Activated CD4-positive, alpha-beta T cell treated with anti-CD3 and anti-CD28 coated beads, Interleukin-2, amount 10 ng/mL, durations not matched to agents 24 days and 14 days (primary cell): ENCODE measurements at regions not wholly inside any gene's neighbourhood (a gene's known extent, or its start where the extent isn't known, plus 50 kb on each side); places are given as distances from the start of the nearest gene placed in this dataset.

Source experiments
- DNase-seq: peaks from one replicate; pipeline ENCODE4 v3.0.0; 2022
- H3K27ac Mint-ChIP-seq: one replicate; pipeline ENCODE4 v1.8.0; 2022; ENCODE audit warnings: mild to moderate bottlenecking, mixed read lengths
- H3K27me3 Mint-ChIP-seq: one replicate; pipeline ENCODE4 v1.8.0; 2022; ENCODE audit warnings: mixed read lengths
- H3K36me3 Mint-ChIP-seq: one replicate; pipeline ENCODE4 v1.8.0; 2022; ENCODE audit warnings: low read depth, mild to moderate bottlenecking, mixed read lengths
- H3K4me1 Mint-ChIP-seq: one replicate; pipeline ENCODE4 v1.8.0; 2021; ENCODE audit warnings: mixed read lengths
- H3K4me3 Mint-ChIP-seq: one replicate; pipeline ENCODE4 v1.8.0; 2022; ENCODE audit warnings: mild to moderate bottlenecking, moderate library complexity, mixed read lengths
- H3K9me3 Mint-ChIP-seq: one replicate; pipeline ENCODE4 v1.8.0; 2021; ENCODE audit warnings: mixed read lengths
- intact Hi-C: fragments of 100-400 bp; cut with micrococcal nuclease; formaldehyde crosslinking; loops from one replicate; pipeline ENCODE4 v1.15.1; 2023

DNA sequence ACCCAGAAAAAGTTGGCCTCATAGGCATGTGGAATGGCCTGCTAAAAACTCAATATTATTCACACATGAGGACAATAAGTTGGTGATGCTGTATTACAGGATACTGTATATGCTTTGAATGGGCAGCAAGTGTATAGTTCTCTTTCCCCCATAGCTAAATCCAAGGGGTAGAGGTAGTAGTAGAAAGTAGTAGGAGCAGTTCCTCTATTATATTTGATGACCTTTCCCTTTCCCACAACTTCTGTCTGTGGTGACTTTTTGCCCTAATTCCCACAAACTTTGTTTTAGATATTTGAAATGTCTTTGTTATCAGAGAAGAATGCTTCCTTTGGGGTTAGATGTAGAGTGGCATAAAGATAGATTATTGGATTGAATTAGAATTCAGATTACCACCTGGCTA, 154.0 kb upstream of the STEAP4 start:
- no peak for DNase-seq
- Mint-ChIP-seq H3K9me3 (no peaks in the 10 kb centered on the region), H3K27me3 (no peaks in the 10 kb centered on the region), H3K4me3 (no peak overlapping the region), H3K36me3 (no peaks in the 10 kb centered on the region), H3K27ac (no peak overlapping the region), H3K4me1 (no peaks in the 10 kb centered on the region)
- intact Hi-C loops: no loop called here

DNA sequence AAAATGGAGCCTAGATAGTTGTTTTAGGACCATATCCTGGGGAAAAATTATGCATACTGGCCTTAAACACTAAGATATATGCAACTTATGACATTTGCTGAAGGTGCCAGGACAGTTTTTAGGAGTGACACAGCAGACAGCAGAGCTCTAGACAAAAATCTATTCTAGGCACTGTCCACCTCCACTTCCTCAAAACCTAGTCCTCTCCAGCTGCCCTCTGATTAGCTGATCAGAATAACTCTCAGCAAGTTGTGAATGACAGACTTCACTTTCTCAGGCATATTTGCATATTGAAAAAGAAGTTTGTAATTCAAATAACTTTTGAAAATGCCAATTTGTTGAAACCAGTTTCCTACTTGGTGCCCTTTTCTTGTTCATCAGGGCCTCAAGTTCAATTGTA, 152.3 kb upstream of the STEAP4 start:
- Mint-ChIP-seq H3K36me3 (no peaks in the 10 kb centered on the region), H3K27me3 (no peaks in the 10 kb centered on the region), H3K27ac (no peak overlapping the region), H3K9me3 (no peaks in the 10 kb centered on the region), H3K4me1 (no peaks in the 10 kb centered on the region), H3K4me3 (no peak overlapping the region)
- intact Hi-C loops: no loop called here
- DNase-seq: no peak

DNA sequence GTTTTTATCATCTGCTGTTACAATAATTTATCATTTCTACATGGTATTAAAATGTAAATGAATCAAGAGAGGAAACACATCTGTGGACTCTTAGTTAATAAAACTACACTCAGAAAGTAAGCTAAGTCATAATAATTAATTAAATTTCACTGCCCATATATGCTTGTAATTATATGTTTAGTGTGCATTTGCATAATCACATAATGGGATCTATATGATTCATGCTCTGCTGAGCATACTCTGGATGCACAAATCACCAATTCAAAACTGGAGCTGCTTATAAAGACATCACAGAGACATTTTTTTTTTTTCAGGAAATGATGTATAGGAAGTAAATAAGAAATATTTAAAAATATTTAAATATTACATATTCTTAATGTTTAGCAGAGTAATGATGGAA, 151.6 kb upstream of the STEAP4 start:
- no peaks in the 10 kb centered on the region for H3K9me3 Mint-ChIP-seq
- H3K36me3 Mint-ChIP-seq: no peaks in the 10 kb centered on the region
- H3K27me3 Mint-ChIP-seq: no peaks in the 10 kb centered on the region
- H3K4me3 Mint-ChIP-seq: no peak overlapping the region
- no peak for DNase-seq
- no peak overlapping the region for H3K27ac Mint-ChIP-seq
- no peaks in the 10 kb centered on the region for H3K4me1 Mint-ChIP-seq
- intact Hi-C loops: no loop called here

DNA sequence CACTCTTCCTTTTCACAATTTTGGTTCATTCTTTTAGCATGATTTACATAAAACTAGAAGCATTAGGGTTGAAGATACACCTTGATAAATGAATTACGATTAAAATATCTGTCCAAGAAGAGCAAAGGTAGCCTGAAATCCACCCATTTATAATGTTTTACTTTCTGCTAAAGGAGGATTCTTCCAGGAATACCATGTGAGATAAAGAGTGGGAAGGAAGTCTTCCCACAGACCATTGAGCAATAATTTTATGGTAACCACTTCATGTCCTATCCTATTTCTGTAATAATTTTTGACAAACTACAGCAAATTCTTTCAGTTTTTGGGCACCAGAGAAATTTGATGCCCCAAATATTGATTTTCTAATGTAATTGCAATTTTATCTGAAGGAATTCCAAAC, 150.6 kb upstream of the STEAP4 start:
- H3K27me3 Mint-ChIP-seq: no peaks in the 10 kb centered on the region
- H3K4me3 Mint-ChIP-seq: no peak overlapping the region
- no peaks in the 10 kb centered on the region for H3K4me1 Mint-ChIP-seq
- no peaks in the 10 kb centered on the region for H3K9me3 Mint-ChIP-seq
- H3K36me3 Mint-ChIP-seq: no peaks in the 10 kb centered on the region
- no peak for DNase-seq
- H3K27ac Mint-ChIP-seq: no peak overlapping the region
- intact Hi-C loops: no loop called here

DNA sequence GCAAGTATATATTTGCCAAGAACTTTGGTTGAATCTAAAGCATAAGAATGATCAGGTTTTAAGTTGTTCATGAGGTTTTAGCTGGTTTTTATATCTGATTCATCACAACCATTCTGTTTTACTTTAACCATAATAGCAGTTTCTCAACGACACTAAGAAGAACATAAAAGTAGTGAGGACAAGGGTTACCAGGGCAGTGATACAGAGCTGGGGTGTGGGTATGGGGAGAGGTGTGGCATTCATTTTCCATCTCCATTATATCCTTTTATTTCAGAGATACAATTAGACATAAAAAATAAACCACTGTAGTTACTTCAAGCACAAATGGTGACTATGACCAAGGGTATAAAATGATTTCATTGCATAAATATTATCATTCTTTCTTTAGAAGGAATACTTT, 149.8 kb upstream of the STEAP4 start:
- no peaks in the 10 kb centered on the region for H3K9me3 Mint-ChIP-seq
- H3K4me3 Mint-ChIP-seq: no peak overlapping the region
- intact Hi-C loops: no loop called here
- no peaks in the 10 kb centered on the region for H3K27me3 Mint-ChIP-seq
- DNase-seq: no peak
- no peak overlapping the region for H3K27ac Mint-ChIP-seq
- no peaks in the 10 kb centered on the region for H3K36me3 Mint-ChIP-seq
- no peaks in the 10 kb centered on the region for H3K4me1 Mint-ChIP-seq

DNA sequence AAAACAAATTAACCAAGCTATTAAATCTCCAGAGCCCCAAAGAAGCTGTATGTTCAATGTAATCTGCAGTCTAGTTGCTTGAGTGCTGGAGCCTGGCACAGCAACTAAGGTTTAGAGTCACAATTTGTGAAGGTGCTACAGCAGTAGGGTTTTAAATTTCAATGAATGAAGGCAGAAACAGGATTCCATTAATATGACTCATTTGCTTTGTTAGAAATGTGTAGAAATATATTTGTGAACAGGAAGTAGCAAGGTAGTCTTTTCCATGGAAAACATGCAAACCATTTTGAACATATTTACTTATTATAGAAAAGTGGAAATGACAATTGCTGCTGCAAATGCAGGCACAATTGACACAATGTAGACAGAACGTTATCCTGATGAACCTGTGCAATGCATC, 149.0 kb upstream of the STEAP4 start:
- Mint-ChIP-seq H3K27ac (no peak overlapping the region), H3K36me3 (no peaks in the 10 kb centered on the region), H3K9me3 (no peaks in the 10 kb centered on the region), H3K27me3 (no peaks in the 10 kb centered on the region), H3K4me1 (no peaks in the 10 kb centered on the region), H3K4me3 (no peak overlapping the region)
- intact Hi-C loops: no loop called here
- peak; percentile 3 for DNase-seq

DNA sequence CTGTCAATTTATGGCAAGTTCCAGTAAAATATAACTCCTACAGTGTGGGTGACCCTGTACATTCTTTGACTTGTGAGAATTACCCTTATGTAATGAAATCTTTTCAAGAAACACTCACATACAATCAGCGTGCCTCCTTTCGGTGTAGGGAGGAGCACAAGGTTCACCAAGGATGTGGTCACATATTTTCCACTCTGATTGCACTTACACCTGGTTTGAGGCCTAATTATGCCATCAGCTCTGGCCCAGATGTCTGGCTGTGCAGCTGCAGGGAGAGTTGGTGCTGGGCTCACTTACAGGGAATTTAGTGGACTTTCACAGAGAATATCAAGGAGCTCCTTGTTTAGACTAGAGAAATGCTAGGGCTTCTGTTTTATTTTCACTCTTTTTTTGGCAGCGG, 146.0 kb upstream of the STEAP4 start:
- Mint-ChIP-seq H3K4me3 (no peak overlapping the region), H3K27ac (no peak overlapping the region), H3K4me1 (no peaks in the 10 kb centered on the region), H3K36me3 (no peaks in the 10 kb centered on the region), H3K9me3 (no peaks in the 10 kb centered on the region), H3K27me3 (no peaks in the 10 kb centered on the region)
- DNase-seq: no peak
- intact Hi-C loops: no loop called here

DNA sequence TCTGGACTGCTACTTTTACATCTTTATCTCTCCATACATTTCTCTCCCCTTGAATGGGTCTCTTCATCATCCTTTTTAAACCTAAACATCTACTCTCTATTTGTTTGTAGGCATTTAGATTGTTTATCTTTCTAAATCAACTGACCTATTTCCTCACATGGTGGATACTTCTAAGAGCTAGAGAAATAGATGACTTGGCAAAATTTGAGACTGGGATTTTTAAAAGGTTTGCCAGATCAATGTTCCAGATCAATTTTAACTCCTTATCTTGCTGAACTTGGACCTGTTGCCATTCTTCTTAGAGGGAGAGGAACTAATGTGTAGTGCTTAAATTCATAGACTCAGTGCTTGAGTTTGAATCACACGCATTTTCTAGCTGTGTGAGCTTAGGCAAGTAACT, 144.2 kb upstream of the STEAP4 start:
- H3K9me3 Mint-ChIP-seq: no peaks in the 10 kb centered on the region
- no peaks in the 10 kb centered on the region for H3K4me1 Mint-ChIP-seq
- no peak overlapping the region for H3K4me3 Mint-ChIP-seq
- no peak for DNase-seq
- no peak overlapping the region for H3K27ac Mint-ChIP-seq
- intact Hi-C loops: no loop called here
- H3K27me3 Mint-ChIP-seq: no peaks in the 10 kb centered on the region
- H3K36me3 Mint-ChIP-seq: no peaks in the 10 kb centered on the region

DNA sequence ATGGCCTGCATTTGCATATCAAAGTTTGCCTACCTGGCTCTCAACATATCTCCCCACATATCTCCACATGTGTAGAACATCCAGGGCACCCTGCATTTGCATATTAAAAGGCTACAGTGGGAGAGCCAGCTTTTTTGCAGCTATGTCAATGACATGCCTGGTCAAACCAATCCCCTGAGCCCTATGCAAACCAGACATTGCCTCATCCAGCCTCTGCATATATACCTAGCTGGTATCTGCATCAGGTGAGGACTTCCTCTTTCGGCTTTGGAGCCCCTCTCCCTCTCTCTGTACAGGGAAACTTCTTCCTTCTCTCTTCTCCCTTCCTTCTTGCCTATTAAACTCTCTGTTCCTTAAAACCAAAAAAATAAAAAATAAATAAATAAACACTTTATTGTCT, 142.7 kb upstream of the STEAP4 start:
- intact Hi-C loops: no loop called here
- H3K36me3 Mint-ChIP-seq: no peaks in the 10 kb centered on the region
- no peak overlapping the region for H3K4me3 Mint-ChIP-seq
- H3K27me3 Mint-ChIP-seq: no peaks in the 10 kb centered on the region
- DNase-seq: no peak
- H3K9me3 Mint-ChIP-seq: no peaks in the 10 kb centered on the region
- no peak overlapping the region for H3K27ac Mint-ChIP-seq
- no peaks in the 10 kb centered on the region for H3K4me1 Mint-ChIP-seq

DNA sequence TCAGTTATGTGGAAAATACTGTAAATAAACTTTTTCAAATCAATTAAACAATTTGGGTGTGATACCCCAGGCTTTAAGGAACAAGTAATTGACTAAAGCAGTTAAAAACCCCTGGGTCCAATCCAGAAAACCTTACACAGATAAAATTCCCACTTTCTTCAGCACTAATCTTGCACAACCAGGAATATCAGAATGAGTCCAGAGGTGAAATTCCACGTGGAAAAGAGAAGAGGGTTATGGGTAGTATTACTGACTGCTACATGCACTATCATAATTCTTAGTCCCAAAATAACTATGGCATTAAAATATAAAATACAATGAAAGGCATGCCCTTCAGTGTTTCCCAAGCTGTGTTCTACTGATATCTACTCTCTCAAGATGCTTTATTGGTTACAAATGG, 135.7 kb upstream of the STEAP4 start:
- Mint-ChIP-seq H3K4me1 (no peaks in the 10 kb centered on the region), H3K4me3 (no peak overlapping the region), H3K27ac (no peak overlapping the region), H3K27me3 (no peaks in the 10 kb centered on the region), H3K36me3 (no peaks in the 10 kb centered on the region), H3K9me3 (no peaks in the 10 kb centered on the region)
- intact Hi-C loops: no loop called here
- DNase-seq: no peak

DNA sequence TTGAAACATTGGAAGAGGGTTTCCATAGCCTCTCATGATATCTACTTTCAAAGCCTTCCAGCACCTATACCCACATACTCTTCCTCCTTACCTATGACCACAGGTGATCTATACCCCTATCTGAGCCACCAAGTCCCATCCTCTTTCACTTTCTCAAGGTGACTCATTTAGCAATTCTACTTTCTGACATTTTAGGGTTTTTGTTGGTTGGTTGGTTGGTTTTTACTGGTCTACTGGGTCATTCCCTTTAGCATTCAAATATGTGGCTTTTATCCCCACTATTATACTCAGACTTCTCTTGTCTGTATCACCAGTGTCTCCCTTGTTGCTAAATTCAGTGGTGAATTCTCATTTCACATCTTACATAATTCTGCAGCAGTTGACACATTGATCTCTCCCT, 130.4 kb upstream of the STEAP4 start:
- DNase-seq: no peak
- Mint-ChIP-seq H3K4me1 (no peaks in the 10 kb centered on the region), H3K36me3 (no peaks in the 10 kb centered on the region), H3K9me3 (no peaks in the 10 kb centered on the region), H3K27ac (no peak overlapping the region), H3K4me3 (no peak overlapping the region), H3K27me3 (no peaks in the 10 kb centered on the region)
- intact Hi-C loops: no loop called here

DNA sequence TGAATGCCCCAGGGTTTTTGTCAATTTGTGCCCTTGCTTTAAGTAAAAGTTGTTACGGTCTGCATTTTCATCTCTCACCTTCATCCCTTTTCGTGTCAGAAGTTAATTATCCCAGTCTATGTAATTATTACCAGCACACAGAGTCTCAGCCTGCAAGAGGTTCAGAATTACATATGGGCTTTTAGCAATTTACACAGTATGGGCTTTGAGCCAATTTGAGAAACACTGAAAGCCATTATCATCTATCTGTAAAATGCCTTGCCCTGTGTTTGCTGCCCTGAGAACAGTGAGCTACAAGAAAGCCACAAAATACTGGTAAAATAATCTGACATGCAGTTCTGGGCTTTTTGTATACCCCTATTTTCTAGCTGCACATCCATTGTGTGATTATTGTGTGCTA, 125.6 kb upstream of the STEAP4 start:
- no peaks in the 10 kb centered on the region for H3K9me3 Mint-ChIP-seq
- no peaks in the 10 kb centered on the region for H3K4me1 Mint-ChIP-seq
- no peaks in the 10 kb centered on the region for H3K27me3 Mint-ChIP-seq
- DNase-seq: no peak
- intact Hi-C loops: no loop called here
- H3K27ac Mint-ChIP-seq: no peak overlapping the region
- H3K4me3 Mint-ChIP-seq: no peak overlapping the region
- no peaks in the 10 kb centered on the region for H3K36me3 Mint-ChIP-seq

DNA sequence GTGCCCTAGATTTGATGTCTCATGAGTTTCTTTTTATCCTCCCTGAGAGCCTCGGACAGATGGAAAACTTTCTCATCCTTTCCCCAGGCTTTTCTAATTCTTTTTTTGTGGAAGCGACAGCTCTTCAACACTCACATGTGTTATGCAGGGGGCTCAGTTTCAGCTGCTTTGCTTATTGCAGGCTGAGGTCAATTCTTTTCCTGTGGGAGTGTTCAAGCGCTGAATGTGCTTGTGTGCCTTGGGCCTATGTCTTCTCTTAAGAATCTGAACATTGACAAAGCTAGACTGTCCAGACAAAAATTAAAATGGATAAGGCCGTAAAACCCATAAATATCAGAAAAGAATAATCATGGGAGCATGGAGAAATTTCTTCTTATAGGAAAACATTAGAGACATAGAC, 125.2 kb upstream of the STEAP4 start:
- Mint-ChIP-seq H3K27ac (no peak overlapping the region), H3K9me3 (no peaks in the 10 kb centered on the region), H3K4me1 (no peaks in the 10 kb centered on the region), H3K4me3 (no peak overlapping the region), H3K27me3 (no peaks in the 10 kb centered on the region), H3K36me3 (no peaks in the 10 kb centered on the region)
- DNase-seq: no peak
- intact Hi-C loops: no loop called here

DNA sequence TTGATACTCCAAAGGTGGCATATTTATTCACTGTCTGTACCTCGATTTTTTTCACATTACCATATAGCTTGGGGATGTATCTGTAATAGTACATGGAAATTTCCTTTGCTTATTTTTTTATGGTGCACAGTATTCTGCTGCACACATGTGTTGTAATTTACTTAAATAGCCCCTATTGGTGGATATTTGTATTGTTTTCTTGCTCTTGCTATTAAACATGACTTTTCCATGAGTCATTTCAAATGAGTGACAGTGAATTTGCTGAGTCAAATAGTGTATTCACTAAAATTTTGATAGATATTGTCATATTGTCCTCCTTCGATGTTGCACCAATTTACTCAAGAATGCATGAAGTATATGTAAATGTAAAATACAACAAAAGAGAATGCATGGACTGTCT, 122.7 kb upstream of the STEAP4 start:
- Mint-ChIP-seq H3K36me3 (no peaks in the 10 kb centered on the region), H3K4me1 (no peaks in the 10 kb centered on the region), H3K9me3 (no peaks in the 10 kb centered on the region), H3K4me3 (no peak overlapping the region), H3K27ac (no peak overlapping the region), H3K27me3 (no peaks in the 10 kb centered on the region)
- no peak for DNase-seq
- intact Hi-C loops: no loop called here

DNA sequence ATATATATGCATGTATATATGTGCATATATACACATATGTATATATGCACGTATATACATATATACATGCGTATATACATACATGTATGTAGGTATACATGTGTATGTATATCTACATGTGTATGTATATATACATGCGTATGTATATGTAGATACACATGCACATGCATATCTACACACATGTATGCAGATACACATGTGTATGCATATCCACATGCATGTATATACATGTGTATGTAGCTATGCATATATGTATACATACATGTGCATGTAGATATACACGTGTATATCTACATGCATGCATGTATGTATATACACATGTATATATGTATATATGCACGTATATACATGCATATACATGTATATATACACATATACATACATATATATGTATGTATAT, 95.8 kb upstream of the STEAP4 start:
- Mint-ChIP-seq H3K4me3 (no peak overlapping the region), H3K4me1 (no peaks in the 10 kb centered on the region), H3K9me3 (no peaks in the 10 kb centered on the region), H3K36me3 (no peaks in the 10 kb centered on the region), H3K27ac (no peak overlapping the region), H3K27me3 (no peaks in the 10 kb centered on the region)
- no peak for DNase-seq
- intact Hi-C loops: no loop called here
